ENCODE measurements at regions not wholly inside any gene's neighbourhood (a gene's known extent, or its start where the extent isn't known, plus 50 kb on each side); places are given as distances from the start of the nearest gene placed in this dataset.

- TF ChIP-seq POLR2A (IDR thresholded peaks at IDR 0.05) (no peak), CTCF (IDR thresholded peaks at IDR 0.05) (no peak), POLR2AphosphoS5 (IDR thresholded peaks at IDR 0.05) (peak in 1 of 2 donors; percentile 35), EP300 (IDR thresholded peaks at IDR 0.05) (peak in 1 of 4 donors; percentile 23)
- Histone ChIP-seq H3K4me1 (peaks cover 0 to 24% (median 8%) of the 10 kb centered on the region in 4 donors), H3K36me3 (no peaks in the 10 kb centered on the region), H3K4me3 (no peak overlapping the region), H3K9me3 (no peaks in the 10 kb centered on the region), H3K27ac (peak overlapping the region in 2 of 4 donors; percentile 38 to 63), H3K27me3 (no peaks in the 10 kb centered on the region)
- 29 to 42% methylated on average over 2 of the region's 2 CpGs for WGBS, 2 donors
- ATAC-seq (ENCODE audit: low FRiP score in 2 of 2), result peak; percentile 80 to 83
- peak in 1 of 2 donors; percentile 47 for DNase-seq
Observed at GRCh38 chr3:31170932-31171670, 276.6 kb upstream of the GADL1 start.

- TF ChIP-seq POLR2AphosphoS5 (IDR thresholded peaks at IDR 0.05), result no peak
- TF ChIP-seq POLR2A (IDR thresholded peaks at IDR 0.05), result no peak
- no peak for TF ChIP-seq EP300 (IDR thresholded peaks at IDR 0.05)
- TF ChIP-seq CTCF (IDR thresholded peaks at IDR 0.05), result no peak
- H3K27ac ChIP-seq, result peak overlapping the region in 2 of 4 donors; percentile 28 to 63
- 53 to 63% methylated on average over 4 of the region's 4 CpGs for WGBS, 2 donors
Observed at GRCh38 chr3:31172336-31172735, 277.9 kb upstream of the GADL1 start.

GRCh38 chr3:31173118-31173718 lies 278.8 kb upstream of the GADL1 start:
- Histone ChIP-seq H3K27me3 (no peaks in the 10 kb centered on the region), H3K9me3 (no peaks in the 10 kb centered on the region), H3K4me1 (peaks cover 0 to 19% (median 3%) of the 10 kb centered on the region in 4 donors), H3K36me3 (no peaks in the 10 kb centered on the region), H3K4me3 (no peak overlapping the region), H3K27ac (peak overlapping the region in 1 of 4 donors; percentile 63)
- ATAC-seq (ENCODE audit: low FRiP score in 2 of 2), result no peak
- TF ChIP-seq POLR2AphosphoS5 (IDR thresholded peaks at IDR 0.05) (no peak), EP300 (IDR thresholded peaks at IDR 0.05) (no peak), POLR2A (IDR thresholded peaks at IDR 0.05) (no peak), CTCF (IDR thresholded peaks at IDR 0.05) (no peak)
- no peak for DNase-seq
- WGBS, 2 donors, result 69 to 84% methylated on average over 1 of the region's 1 CpG

More at GRCh38 chr3:31172336-31172735, 277.9 kb upstream of the GADL1 start:
- Histone ChIP-seq H3K4me3 (no peak overlapping the region), H3K36me3 (no peaks in the 10 kb centered on the region), H3K9me3 (no peaks in the 10 kb centered on the region), H3K4me1 (peaks cover 0 to 19% (median 3%) of the 10 kb centered on the region in 4 donors), H3K27me3 (no peaks in the 10 kb centered on the region)
- no peak for ATAC-seq (ENCODE audit: low FRiP score in 2 of 2)
- no peak for DNase-seq

GRCh38 chr3:31174079-31174478 lies 279.6 kb upstream of the GADL1 start:
- Histone ChIP-seq H3K27ac (peak overlapping the region in 1 of 4 donors; percentile 35), H3K36me3 (no peaks in the 10 kb centered on the region), H3K27me3 (no peaks in the 10 kb centered on the region), H3K4me1 (peaks cover 0 to 19% (median 3%) of the 10 kb centered on the region in 4 donors), H3K4me3 (no peak overlapping the region), H3K9me3 (no peaks in the 10 kb centered on the region)
- no peak for TF ChIP-seq EP300 (IDR thresholded peaks at IDR 0.05)
- no peak for TF ChIP-seq POLR2AphosphoS5 (IDR thresholded peaks at IDR 0.05)
- no peak for TF ChIP-seq CTCF (IDR thresholded peaks at IDR 0.05)
- TF ChIP-seq POLR2A (IDR thresholded peaks at IDR 0.05), result no peak
- no peak for DNase-seq
- 52 to 77% methylated on average over 3 of the region's 3 CpGs for WGBS, 2 donors
- ATAC-seq (ENCODE audit: low FRiP score in 2 of 2), result no peak
